ENCODE measurements at regions not wholly inside any gene's neighbourhood (a gene's known extent, or its start where the extent isn't known, plus 50 kb on each side); places are given as distances from the start of the nearest gene placed in this dataset.

GRCh38 chr9:110065532-110065931 lies 142.4 kb downstream of the C9orf152 start:
- Histone ChIP-seq H3K4me1 (peaks cover 0 to 4% (median 0%) of the 10 kb centered on the region in 4 donors), H3K4me3 (no peak overlapping the region), H3K36me3 (no peaks in the 10 kb centered on the region), H3K27me3 (no peaks in the 10 kb centered on the region), H3K27ac (peak overlapping the region in 1 of 4 donors; percentile 10), H3K9me3 (no peaks in the 10 kb centered on the region)
- no peak for TF ChIP-seq CTCF (IDR thresholded peaks at IDR 0.05)
- TF ChIP-seq POLR2A (IDR thresholded peaks at IDR 0.05), result no peak
- no peak for DNase-seq

GRCh38 chr9:110066929-110067716 lies 140.8 kb downstream of the C9orf152 start:
- no peak overlapping the region for H3K27ac ChIP-seq
- H3K4me3 ChIP-seq, result no peak overlapping the region

GRCh38 chr9:110068212-110068611 lies 139.7 kb downstream of the C9orf152 start:
- Histone ChIP-seq H3K4me3 (no peak overlapping the region), H3K27me3 (no peaks in the 10 kb centered on the region), H3K36me3 (no peaks in the 10 kb centered on the region), H3K4me1 (peaks cover 0 to 4% (median 0%) of the 10 kb centered on the region in 4 donors), H3K27ac (no peak overlapping the region), H3K9me3 (no peaks in the 10 kb centered on the region)
- TF ChIP-seq POLR2A (IDR thresholded peaks at IDR 0.05) (no peak), CTCF (IDR thresholded peaks at IDR 0.05) (no peak)
- no peak for DNase-seq

More at GRCh38 chr9:110066929-110067716, 140.8 kb downstream of the C9orf152 start:
- Histone ChIP-seq H3K36me3 (no peaks in the 10 kb centered on the region), H3K27me3 (no peaks in the 10 kb centered on the region), H3K4me1 (peaks cover 0 to 4% (median 0%) of the 10 kb centered on the region in 4 donors), H3K9me3 (no peaks in the 10 kb centered on the region)
- no peak for TF ChIP-seq POLR2A (IDR thresholded peaks at IDR 0.05)
- no peak for TF ChIP-seq CTCF (IDR thresholded peaks at IDR 0.05)
- no peak for DNase-seq

GRCh38 chr9:110069326-110070248 lies 138.4 kb downstream of the C9orf152 start:
- Histone ChIP-seq H3K36me3 (no peaks in the 10 kb centered on the region), H3K4me1 (peaks cover 0 to 4% (median 0%) of the 10 kb centered on the region in 4 donors), H3K27ac (peak overlapping the region in 1 of 4 donors; percentile 8), H3K9me3 (no peaks in the 10 kb centered on the region), H3K27me3 (no peaks in the 10 kb centered on the region), H3K4me3 (no peak overlapping the region)
- DNase-seq, result no peak
- TF ChIP-seq POLR2A (IDR thresholded peaks at IDR 0.05) (no peak), CTCF (IDR thresholded peaks at IDR 0.05) (no peak)

GRCh38 chr9:110072597-110073355 lies 135.2 kb downstream of the C9orf152 start:
- Histone ChIP-seq H3K9me3 (no peaks in the 10 kb centered on the region), H3K27ac (no peak overlapping the region), H3K4me1 (peaks cover 0 to 3% (median under 1%) of the 10 kb centered on the region in 4 donors), H3K27me3 (no peaks in the 10 kb centered on the region), H3K36me3 (no peaks in the 10 kb centered on the region), H3K4me3 (no peak overlapping the region)
- no peak for DNase-seq
- no peak for TF ChIP-seq POLR2A (IDR thresholded peaks at IDR 0.05)
- TF ChIP-seq CTCF (IDR thresholded peaks at IDR 0.05), result no peak
